ENCODE measurements at regions not wholly inside any gene's neighbourhood (a gene's known extent, or its start where the extent isn't known, plus 50 kb on each side); places are given as distances from the start of the nearest gene placed in this dataset.

GRCh38 chrX:134745636-134746409 is 51.2 kb downstream of the PABIR2 start:
- FAIRE-seq (peak; percentile 85), DNase-seq (ENCODE audit: low read depth, low spot score) (peak; percentile 51)
- Histone ChIP-seq H4K20me1 (replicated peaks; ENCODE audit: control insufficient read depth, extremely low read depth, insufficient read depth, low read length) (no peaks in the 10 kb centered on the region), H3K9me3 (replicated peaks; ENCODE audit: control insufficient read depth, insufficient read depth, low read length) (no peaks in the 10 kb centered on the region), H3K36me3 (ENCODE audit: control insufficient read depth in 2 of 2, extremely low read depth in 1 of 2, insufficient read depth in 2 of 2, low read length in 2 of 2) (no peaks in the 10 kb centered on the region), H3K4me3 (replicated peaks in 1 of 3; ENCODE audit: insufficient read depth in 1 of 3, low read depth in 1 of 3, low read length in 3 of 3) (no peak overlapping the region), H3K9me1 (replicated peaks; ENCODE audit: control insufficient read depth, extremely low read depth, insufficient read depth, low read length) (no peaks in the 10 kb centered on the region), H2AFZ (ENCODE audit: low read depth, low read length) (peak overlapping the region; percentile 23), H3K27me3 (ENCODE audit: control insufficient read depth in 2 of 2, insufficient read depth in 2 of 2, low read length in 2 of 2) (no peaks in the 10 kb centered on the region), H3K9ac (replicated peaks; ENCODE audit: extremely low read depth, insufficient read depth, low read length) (no peak overlapping the region), H3K4me2 (ENCODE audit: insufficient read depth, low read length) (peak overlapping the region; percentile 17), H3K4me1 (ENCODE audit: control insufficient read depth, extremely low read depth, insufficient read depth, low read length) (peaks cover 19% of the 10 kb centered on the region), H3K79me2 (ENCODE audit: control insufficient read depth, insufficient read depth, low read length) (no peaks in the 10 kb centered on the region), H3K27ac (ENCODE audit: insufficient read depth, low read depth, low read length) (peak overlapping the region; percentile 71)
- BruUV-seq (replicated peaks) = no TSS peak
- intact Hi-C loops (cut with micrococcal nuclease) (loop anchor here (2.0 kb wide), 1 partner anchor 123 kb away; no protein-coding TSS in a partner anchor), dilution Hi-C loops (cut with MboI; ENCODE audit: extremely low pct_ligation_motif_present, low sequenced_read_pairs) (no loop called here)
- ChIA-PET POLR2A (no interaction called here), CTCF (interaction anchor here (1.3 to 1.5 kb wide), 2 partner anchors 225 to 233 kb away, joined by 4 to 5 read pairs; no protein-coding TSS in a partner anchor)
- TF ChIP-seq GATA2 (IDR thresholded peaks at IDR 0.05; ENCODE audit: insufficient read depth, insufficient read length, low read depth, low read length) (peak; percentile 80), FOS (IDR thresholded peaks at IDR 0.05; ENCODE audit: borderline replicate concordance, insufficient read depth, low read length) (peak; percentile 41), EZH2 (IDR thresholded peaks at IDR 0.05; ENCODE audit: borderline replicate concordance, low read depth, low read length, severe bottlenecking) (no peak)

- Histone ChIP-seq H3K9me1 (replicated peaks; ENCODE audit: control insufficient read depth, extremely low read depth, insufficient read depth, low read length) (no peaks in the 10 kb centered on the region), H3K36me3 (ENCODE audit: control insufficient read depth in 2 of 2, extremely low read depth in 1 of 2, insufficient read depth in 2 of 2, low read length in 2 of 2) (no peaks in the 10 kb centered on the region), H3K9me3 (replicated peaks; ENCODE audit: control insufficient read depth, insufficient read depth, low read length) (no peaks in the 10 kb centered on the region), H3K27me3 (ENCODE audit: control insufficient read depth in 2 of 2, insufficient read depth in 2 of 2, low read length in 2 of 2) (no peaks in the 10 kb centered on the region), H4K20me1 (replicated peaks; ENCODE audit: control insufficient read depth, extremely low read depth, insufficient read depth, low read length) (no peaks in the 10 kb centered on the region), H3K4me2 (ENCODE audit: insufficient read depth, low read length) (no peak overlapping the region), H3K9ac (replicated peaks; ENCODE audit: extremely low read depth, insufficient read depth, low read length) (no peak overlapping the region), H3K4me3 (replicated peaks in 1 of 3; ENCODE audit: insufficient read depth in 1 of 3, low read depth in 1 of 3, low read length in 3 of 3) (no peak overlapping the region), H2AFZ (ENCODE audit: low read depth, low read length) (no peak overlapping the region), H3K27ac (ENCODE audit: insufficient read depth, low read depth, low read length) (no peak overlapping the region), H3K4me1 (ENCODE audit: control insufficient read depth, extremely low read depth, insufficient read depth, low read length) (peaks cover 30% of the 10 kb centered on the region), H3K79me2 (ENCODE audit: control insufficient read depth, insufficient read depth, low read length) (no peaks in the 10 kb centered on the region)
- no peak for DNase-seq (ENCODE audit: low read depth, low spot score)
- ChIA-PET POLR2A (no interaction called here), CTCF (no interaction called here)
- dilution Hi-C loops (cut with MboI; ENCODE audit: extremely low pct_ligation_motif_present, low sequenced_read_pairs) (no loop called here), intact Hi-C loops (cut with micrococcal nuclease) (no loop called here)
- FAIRE-seq = no peak
- no TSS peak for BruUV-seq (replicated peaks)
- TF ChIP-seq EZH2 (IDR thresholded peaks at IDR 0.05; ENCODE audit: borderline replicate concordance, low read depth, low read length, severe bottlenecking) (no peak), POLR2AphosphoS5 (IDR thresholded peaks at IDR 0.05; ENCODE audit: insufficient read depth, low read depth, low read length) (no peak), FOS (IDR thresholded peaks at IDR 0.05; ENCODE audit: borderline replicate concordance, insufficient read depth, low read length) (no peak), CTCF (IDR thresholded peaks at IDR 0.05; ENCODE audit: extremely low read depth in 1 of 2, insufficient read depth in 1 of 2, low read depth in 1 of 2, low read length in 2 of 2) (no peak), MAX (IDR thresholded peaks at IDR 0.05; ENCODE audit: insufficient read depth, insufficient read length) (no peak)
Measured at GRCh38 chrX:134743091-134743490, 53.9 kb downstream of the PABIR2 start.
